ENCODE measurements at regions not wholly inside any gene's neighbourhood (a gene's known extent, or its start where the extent isn't known, plus 50 kb on each side); places are given as distances from the start of the nearest gene placed in this dataset.

DNA sequence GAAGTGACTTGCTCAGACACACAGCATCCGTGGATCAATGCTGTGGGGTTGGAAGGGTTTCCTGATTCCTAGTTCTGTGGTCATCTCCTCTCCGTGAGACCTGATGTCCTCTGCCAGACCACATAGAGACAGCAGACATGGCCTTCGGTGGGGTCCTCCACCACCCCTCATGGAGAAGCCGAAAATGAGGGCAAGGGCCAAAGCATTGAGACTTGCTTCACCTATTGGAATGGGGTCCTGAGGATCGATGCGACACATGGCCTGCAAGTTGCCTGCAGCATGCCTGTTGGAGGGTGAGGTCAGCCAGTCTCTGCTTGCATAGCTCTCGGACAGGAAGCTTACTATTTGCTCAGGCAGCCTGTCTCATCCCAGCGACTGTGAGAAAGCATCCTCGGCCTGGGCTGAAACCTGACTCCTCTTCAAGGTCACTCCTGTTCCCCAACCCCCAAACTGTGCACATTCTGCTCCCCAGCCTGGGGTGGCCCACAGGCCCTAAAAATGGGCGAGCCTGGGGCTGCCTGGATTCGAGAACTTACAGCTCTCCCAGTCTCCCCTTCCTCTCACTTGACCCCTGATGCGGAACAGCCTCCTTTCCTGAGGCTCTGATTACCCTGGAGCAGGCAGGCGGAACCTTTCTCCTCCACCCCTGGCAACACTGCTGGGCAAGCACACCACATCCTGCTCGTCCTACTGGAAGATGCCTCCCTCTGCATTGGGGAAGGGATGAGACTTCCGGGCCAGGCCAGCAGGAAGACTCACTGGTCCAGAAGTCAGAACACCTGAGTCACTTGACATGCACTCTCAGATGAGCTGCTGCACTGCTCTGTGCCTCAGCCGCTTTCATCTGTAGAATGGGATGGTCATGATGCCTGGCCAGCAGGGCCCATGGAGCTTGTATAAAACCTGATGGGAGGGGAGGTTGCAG is 186.9 kb downstream of the RGS3 start:
- ChIA-PET CTCF (interaction anchor here (1.7 to 26.1 kb wide), 3 partner anchors 29 to 202 kb away, joined by 6 to 1084 read pairs (median 157); no protein-coding TSS in a partner anchor), POLR2A (interaction anchor here (0.5 to 1.0 kb wide), 4 partner anchors 38 to 240 kb away, joined by 3 to 5 read pairs (median 3); no protein-coding TSS in a partner anchor)
- no peaks in the 10 kb centered on the region for H3K36me3 ChIP-seq (ENCODE audit: control insufficient read depth, insufficient read depth, low read length)
- no peak overlapping the region for H3K4me3 ChIP-seq (ENCODE audit: low read depth, low read length)
- DNase-seq (ENCODE audit: low read depth), result no peak
- peaks cover 3% of the 10 kb centered on the region; the same call in 1 of the 2 replicates for H3K27me3 ChIP-seq (ENCODE audit: control insufficient read depth, insufficient read depth, low read length)
- TF ChIP-seq, protein P1, sequence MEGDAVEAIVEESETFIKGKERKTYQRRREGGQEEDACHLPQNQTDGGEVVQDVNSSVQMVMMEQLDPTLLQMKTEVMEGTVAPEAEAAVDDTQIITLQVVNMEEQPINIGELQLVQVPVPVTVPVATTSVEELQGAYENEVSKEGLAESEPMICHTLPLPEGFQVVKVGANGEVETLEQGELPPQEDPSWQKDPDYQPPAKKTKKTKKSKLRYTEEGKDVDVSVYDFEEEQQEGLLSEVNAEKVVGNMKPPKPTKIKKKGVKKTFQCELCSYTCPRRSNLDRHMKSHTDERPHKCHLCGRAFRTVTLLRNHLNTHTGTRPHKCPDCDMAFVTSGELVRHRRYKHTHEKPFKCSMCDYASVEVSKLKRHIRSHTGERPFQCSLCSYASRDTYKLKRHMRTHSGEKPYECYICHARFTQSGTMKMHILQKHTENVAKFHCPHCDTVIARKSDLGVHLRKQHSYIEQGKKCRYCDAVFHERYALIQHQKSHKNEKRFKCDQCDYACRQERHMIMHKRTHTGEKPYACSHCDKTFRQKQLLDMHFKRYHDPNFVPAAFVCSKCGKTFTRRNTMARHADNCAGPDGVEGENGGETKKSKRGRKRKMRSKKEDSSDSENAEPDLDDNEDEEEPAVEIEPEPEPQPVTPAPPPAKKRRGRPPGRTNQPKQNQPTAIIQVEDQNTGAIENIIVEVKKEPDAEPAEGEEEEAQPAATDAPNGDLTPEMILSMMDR (IDR thresholded peaks at IDR 0.05; ENCODE audit: insufficient read depth, low read depth, low read length), result no peak

- H3K36me3 ChIP-seq (ENCODE audit: control insufficient read depth, insufficient read depth, low read length), result no peaks in the 10 kb centered on the region
- H3K4me3 ChIP-seq (ENCODE audit: low read depth, low read length), result no peak overlapping the region
- CTCF ChIA-PET, result interaction anchor here (0.8 to 26.1 kb wide), 3 partner anchors 59 to 204 kb away, joined by 3 to 1084 read pairs (median 157); no protein-coding TSS in a partner anchor
- no peaks in the 10 kb centered on the region for H3K27me3 ChIP-seq (ENCODE audit: control insufficient read depth, insufficient read depth, low read length)
- TF ChIP-seq, protein P1 (IDR thresholded peaks at IDR 0.05; ENCODE audit: insufficient read depth, low read depth, low read length), result no peak
- POLR2A ChIA-PET, result no interaction called here
- DNase-seq (ENCODE audit: low read depth), result no peak
Measured at GRCh38 chr9:113651896-113652295, 188.4 kb downstream of the RGS3 start.

GRCh38 chr9:113652355-113653152 is 189.0 kb downstream of the RGS3 start:
- POLR2A ChIA-PET, result no interaction called here
- no peak for DNase-seq (ENCODE audit: low read depth)
- Histone ChIP-seq H3K27me3 (ENCODE audit: control insufficient read depth, insufficient read depth, low read length) (no peaks in the 10 kb centered on the region), H3K4me3 (ENCODE audit: low read depth, low read length) (no peak overlapping the region), H3K36me3 (ENCODE audit: control insufficient read depth, insufficient read depth, low read length) (no peaks in the 10 kb centered on the region)
- CTCF ChIA-PET, result interaction anchor here (1.3 to 26.1 kb wide), 4 partner anchors 38 to 204 kb away, joined by 3 to 1084 read pairs (median 81); no protein-coding TSS in a partner anchor
- TF ChIP-seq, protein P1 (IDR thresholded peaks at IDR 0.05; ENCODE audit: insufficient read depth, low read depth, low read length), result no peak

DNA sequence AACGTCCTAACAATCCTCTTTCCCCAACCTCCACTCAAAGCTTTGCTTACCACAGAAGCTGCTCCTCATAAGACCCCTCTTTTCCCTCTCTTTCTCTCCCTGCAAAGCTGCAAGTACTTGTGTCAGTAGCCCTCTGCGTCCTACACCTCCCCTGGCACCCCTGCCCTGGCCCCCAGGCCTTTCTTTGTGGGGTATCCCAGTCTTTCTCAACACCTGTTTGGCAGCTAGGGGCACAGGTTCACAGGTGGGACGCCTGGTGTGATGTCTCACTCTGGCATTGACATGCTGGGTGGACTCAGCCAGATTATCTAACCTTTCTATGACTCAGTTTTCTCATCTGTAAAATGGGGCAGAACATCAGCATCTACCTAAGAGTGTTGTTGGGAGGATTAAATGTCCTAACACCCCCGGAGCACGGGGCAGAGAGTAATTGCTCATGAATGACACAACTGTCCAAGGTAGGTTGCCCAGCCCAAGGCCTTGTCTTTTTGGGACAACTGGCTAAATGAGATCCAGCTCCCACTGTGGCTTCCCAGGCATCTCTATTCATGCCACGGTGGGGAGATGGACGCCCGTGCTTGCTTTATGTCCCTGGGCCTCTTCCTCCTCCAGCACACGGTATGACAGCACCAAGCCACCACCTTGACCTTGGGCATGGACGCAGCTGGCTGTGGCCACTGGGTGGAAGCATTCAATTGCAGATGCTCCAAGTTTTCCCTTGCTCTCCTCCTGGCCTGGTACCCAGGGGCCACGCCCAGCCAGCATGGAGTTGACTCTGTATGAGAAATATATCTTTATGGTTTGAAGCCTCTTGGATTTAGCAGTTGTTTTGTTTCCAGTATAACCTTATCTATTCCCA is 190.4 kb downstream of the RGS3 start:
- CTCF ChIA-PET, result interaction anchor here (0.7 to 26.1 kb wide), 15 partner anchors 13 to 379 kb away, joined by 3 to 1084 read pairs (median 14); partner anchors contain the start of genes CDC26 and PRPF4
- Histone ChIP-seq H3K36me3 (ENCODE audit: control insufficient read depth, insufficient read depth, low read length) (no peaks in the 10 kb centered on the region), H3K4me3 (ENCODE audit: low read depth, low read length) (no peak overlapping the region), H3K27me3 (ENCODE audit: control insufficient read depth, insufficient read depth, low read length) (no peaks in the 10 kb centered on the region)
- no peak for DNase-seq (ENCODE audit: low read depth)
- TF ChIP-seq, protein P1 (IDR thresholded peaks at IDR 0.05; ENCODE audit: insufficient read depth, low read depth, low read length), result no peak
- POLR2A ChIA-PET, result no interaction called here

All from BJ (cell line).